ENCODE measurements at regions not wholly inside any gene's neighbourhood (a gene's known extent, or its start where the extent isn't known, plus 50 kb on each side); places are given as distances from the start of the nearest gene placed in this dataset.
A peak's percentile ranks its signal among the peaks of the same experiment; 100 is the strongest.

DNA sequence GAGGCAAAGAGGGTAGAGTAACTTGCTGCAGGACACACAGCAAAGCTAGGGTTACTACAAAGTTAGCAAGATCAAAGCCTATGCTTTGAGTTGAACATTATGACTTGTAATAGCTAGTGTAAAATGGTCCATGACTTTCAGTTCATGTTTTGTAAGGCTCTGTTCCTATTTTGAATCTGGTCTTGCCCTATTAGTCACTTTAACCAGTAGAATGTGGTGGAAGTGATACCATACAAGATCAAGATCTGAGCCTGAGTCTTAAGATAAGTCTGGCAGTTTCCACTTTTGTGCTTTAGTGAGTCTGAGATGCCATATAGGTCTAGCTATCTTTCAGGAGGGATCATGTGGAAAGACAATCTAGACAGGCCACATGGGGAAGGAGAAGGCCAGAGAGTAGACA, 282.1 kb upstream of the BRINP3 start:
- H3K36me3 ChIP-seq (replicated peaks; ENCODE audit: low read depth, low read length), result peaks cover 18% of the 10 kb centered on the region
- H3K4me1 ChIP-seq (ENCODE audit: low read length), result peaks cover 40% of the 10 kb centered on the region
- H4K20me1 ChIP-seq (ENCODE audit: insufficient read depth, low read length), result no peaks in the 10 kb centered on the region
- H3K9me3 ChIP-seq (ENCODE audit: insufficient read depth, low read length), result no peaks in the 10 kb centered on the region
- no peaks in the 10 kb centered on the region for H3K79me2 ChIP-seq (ENCODE audit: low read length)
- H3K9ac ChIP-seq (ENCODE audit: low read length), result peak overlapping the region; percentile 41
- peak overlapping the region; percentile 62 for H3K4me2 ChIP-seq (ENCODE audit: low read length)
- TF ChIP-seq EZH2phosphoT487 (IDR thresholded peaks at IDR 0.05; ENCODE audit: low read depth) (no peak), CTCF (IDR thresholded peaks at IDR 0.05; ENCODE audit: low read depth, low read length) (no peak)
- H3K4me3 ChIP-seq (ENCODE audit: low read length), result peak overlapping the region; percentile 27; the same call in 1 of the 2 replicates
- no peak overlapping the region for H2AFZ ChIP-seq (ENCODE audit: low read depth, low read length)
- H3K27me3 ChIP-seq (ENCODE audit: low read depth, low read length), result no peaks in the 10 kb centered on the region
- peak overlapping the region; percentile 90 for H3K27ac ChIP-seq (ENCODE audit: low read length)

GRCh38 chr1:190762325-190762724, 284.7 kb upstream of the BRINP3 start:
- Histone ChIP-seq H3K36me3 (replicated peaks; ENCODE audit: low read depth, low read length) (peaks cover 14% of the 10 kb centered on the region), H3K9ac (ENCODE audit: low read length) (no peak overlapping the region), H3K4me3 (ENCODE audit: low read length) (no peak overlapping the region), H3K4me2 (ENCODE audit: low read length) (no peak overlapping the region), H3K79me2 (ENCODE audit: low read length) (no peaks in the 10 kb centered on the region), H3K27ac (ENCODE audit: low read length) (no peak overlapping the region), H3K27me3 (ENCODE audit: low read depth, low read length) (no peaks in the 10 kb centered on the region), H2AFZ (ENCODE audit: low read depth, low read length) (no peak overlapping the region), H3K9me3 (ENCODE audit: insufficient read depth, low read length) (no peaks in the 10 kb centered on the region), H4K20me1 (ENCODE audit: insufficient read depth, low read length) (no peaks in the 10 kb centered on the region), H3K4me1 (ENCODE audit: low read length) (peaks cover 36% of the 10 kb centered on the region)
- TF ChIP-seq CTCF (IDR thresholded peaks at IDR 0.05; ENCODE audit: low read depth, low read length) (no peak), EZH2phosphoT487 (IDR thresholded peaks at IDR 0.05; ENCODE audit: low read depth) (no peak)

DNA sequence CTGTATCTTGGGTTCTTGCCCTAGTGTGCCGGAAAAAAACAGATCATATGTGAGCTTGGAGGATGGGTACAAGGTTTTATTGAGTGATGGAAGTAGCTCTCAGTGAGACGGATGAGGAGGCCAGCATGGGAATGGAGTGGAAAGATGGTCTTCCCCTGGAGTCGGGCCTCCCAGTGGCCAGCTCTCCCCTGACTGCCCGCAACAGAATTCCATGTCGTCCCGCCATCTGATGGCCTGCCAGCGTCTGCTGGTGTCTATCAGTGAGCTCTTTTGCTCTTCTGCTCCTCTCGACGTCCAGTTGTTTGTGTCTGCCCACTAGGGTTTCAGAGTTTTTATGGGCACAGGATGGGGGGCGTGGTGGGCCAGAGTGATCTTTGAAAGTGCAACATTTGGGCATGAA, 315.2 kb upstream of the BRINP3 start:
- Histone ChIP-seq H3K27me3 (ENCODE audit: low read depth, low read length) (no peaks in the 10 kb centered on the region), H3K79me2 (ENCODE audit: low read length) (no peaks in the 10 kb centered on the region), H3K9me3 (ENCODE audit: insufficient read depth, low read length) (no peaks in the 10 kb centered on the region), H3K4me1 (ENCODE audit: low read length) (peaks cover 9% of the 10 kb centered on the region), H3K4me3 (ENCODE audit: low read length) (no peak overlapping the region), H3K36me3 (replicated peaks; ENCODE audit: low read depth, low read length) (no peaks in the 10 kb centered on the region), H4K20me1 (ENCODE audit: insufficient read depth, low read length) (no peaks in the 10 kb centered on the region), H3K9ac (ENCODE audit: low read length) (no peak overlapping the region), H3K4me2 (ENCODE audit: low read length) (no peak overlapping the region), H2AFZ (ENCODE audit: low read depth, low read length) (no peak overlapping the region), H3K27ac (ENCODE audit: low read length) (no peak overlapping the region)
- TF ChIP-seq EZH2phosphoT487 (IDR thresholded peaks at IDR 0.05; ENCODE audit: low read depth) (no peak), CTCF (IDR thresholded peaks at IDR 0.05; ENCODE audit: low read depth, low read length) (no peak)

DNA sequence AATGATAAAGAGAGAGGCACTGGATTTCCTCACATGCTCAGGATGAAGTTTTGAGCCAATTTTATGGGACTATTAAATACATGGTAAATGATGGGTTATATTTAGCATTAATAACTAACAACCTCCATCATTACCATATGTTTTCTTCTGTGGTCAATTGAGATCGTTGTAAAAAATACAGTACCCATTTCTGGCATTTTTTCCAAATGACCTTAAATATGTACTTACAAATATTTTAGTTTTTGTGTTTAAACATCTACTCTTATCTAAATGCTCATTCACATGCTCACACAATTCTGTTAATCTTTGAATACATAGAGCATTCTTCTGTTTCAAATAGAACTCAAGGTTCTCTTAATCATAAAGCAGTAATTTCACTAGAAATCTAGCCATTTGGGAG, 330.0 kb upstream of the BRINP3 start:
- Histone ChIP-seq H3K4me2 (ENCODE audit: low read length) (no peak overlapping the region), H3K4me1 (ENCODE audit: low read length) (no peaks in the 10 kb centered on the region), H3K27ac (ENCODE audit: low read length) (no peak overlapping the region), H3K79me2 (ENCODE audit: low read length) (no peaks in the 10 kb centered on the region), H3K9ac (ENCODE audit: low read length) (no peak overlapping the region), H3K9me3 (ENCODE audit: insufficient read depth, low read length) (no peaks in the 10 kb centered on the region), H3K36me3 (replicated peaks; ENCODE audit: low read depth, low read length) (no peaks in the 10 kb centered on the region), H2AFZ (ENCODE audit: low read depth, low read length) (no peak overlapping the region), H4K20me1 (ENCODE audit: insufficient read depth, low read length) (no peaks in the 10 kb centered on the region), H3K4me3 (ENCODE audit: low read length) (no peak overlapping the region), H3K27me3 (ENCODE audit: low read depth, low read length) (no peaks in the 10 kb centered on the region)
- TF ChIP-seq EZH2phosphoT487 (IDR thresholded peaks at IDR 0.05; ENCODE audit: low read depth) (no peak), CTCF (IDR thresholded peaks at IDR 0.05; ENCODE audit: low read depth, low read length) (no peak)
